Muscle layer of colon (tissue), 2 donors: ENCODE measurements at regions not wholly inside any gene's neighbourhood (a gene's known extent, or its start where the extent isn't known, plus 50 kb on each side); places are given as distances from the start of the nearest gene placed in this dataset.

Experiments
- H3K27ac ChIP-seq: one replicate; pipeline ENCODE4 v1.7.0; 2013; ENCODE audit warnings: low read depth, mild to moderate bottlenecking, low read length, moderate library complexity
- H3K27me3 ChIP-seq, 2 donors: one replicate each; pipeline ENCODE4 v1.7.0; 2013; ENCODE audit warnings: low read length in 2 of 2, mild to moderate bottlenecking in 2 of 2; ENCODE audit not compliant: insufficient read depth in 2 of 2, control insufficient read depth in 1 of 2
- H3K36me3 ChIP-seq: one replicate; pipeline ENCODE4 v1.7.0; 2013; ENCODE audit warnings: mild to moderate bottlenecking, low read length; ENCODE audit not compliant: insufficient read depth
- H3K4me1 ChIP-seq: one replicate; pipeline ENCODE4 v1.7.0; 2013; ENCODE audit warnings: mild to moderate bottlenecking, low read length; ENCODE audit not compliant: insufficient read depth
- H3K4me3 ChIP-seq, 2 donors: one replicate each; pipeline ENCODE4 v1.7.0; 2013; ENCODE audit warnings: low read length in 2 of 2, low read depth in 1 of 2, mild to moderate bottlenecking in 1 of 2, moderate library complexity in 1 of 2
- H3K9ac ChIP-seq: one replicate; pipeline ENCODE4 v1.7.0; 2013; ENCODE audit warnings: low read length
- H3K9me3 ChIP-seq: one replicate; pipeline ENCODE4 v1.7.0; 2013; ENCODE audit warnings: mild to moderate bottlenecking, low read length
- donor health status: abdominal sarcoma.
- donor health status: Adenocarcinoma of cecum.

DNA sequence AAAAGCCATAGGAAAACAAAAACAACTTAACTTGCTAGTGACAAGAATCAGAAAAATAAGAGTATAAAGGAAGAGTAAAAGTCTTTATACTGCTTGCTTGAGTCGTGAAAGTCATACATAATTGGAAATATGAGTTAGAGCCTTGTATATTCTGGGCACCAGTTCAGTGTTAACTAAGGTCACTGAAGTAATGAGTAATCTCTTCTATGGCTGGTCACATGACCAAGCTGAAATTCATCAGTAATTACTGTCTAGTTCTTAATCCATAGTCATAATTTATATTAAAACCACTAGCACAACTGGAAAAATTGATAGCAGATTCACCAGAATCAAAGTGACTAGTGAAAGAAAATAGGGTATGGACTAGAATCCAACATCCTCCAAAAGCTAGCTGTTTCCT lies 84.4 kb upstream of the SLC5A12 start:
- Histone ChIP-seq H3K9me3 (no peaks in the 10 kb centered on the region), H3K4me1 (peaks cover 8% of the 10 kb centered on the region), H3K27ac (no peak overlapping the region), H3K36me3 (no peaks in the 10 kb centered on the region), H3K4me3 (no peak overlapping the region), H3K9ac (no peak overlapping the region), H3K27me3 (no peaks in the 10 kb centered on the region)

DNA sequence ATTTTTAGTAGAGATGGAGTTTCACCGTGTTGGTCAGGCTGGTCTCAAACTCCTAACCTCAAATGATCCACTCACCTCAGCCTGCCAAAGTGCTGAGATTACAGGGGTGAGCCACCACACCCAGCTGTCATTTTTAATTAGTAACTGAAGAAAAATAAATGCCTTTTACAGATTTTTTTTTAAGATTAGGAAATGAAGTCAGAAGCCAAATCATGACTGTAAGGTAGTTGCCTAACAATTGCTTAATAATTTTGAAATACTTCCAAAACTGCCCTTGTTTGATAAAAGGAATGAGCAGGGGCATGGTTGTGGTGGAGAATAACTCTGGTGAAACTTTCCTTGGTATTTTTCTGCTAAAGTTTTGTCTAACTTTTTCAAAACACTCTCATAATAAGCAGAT lies 98.9 kb upstream of the SLC5A12 start:
- H3K27ac ChIP-seq, result no peak overlapping the region

DNA sequence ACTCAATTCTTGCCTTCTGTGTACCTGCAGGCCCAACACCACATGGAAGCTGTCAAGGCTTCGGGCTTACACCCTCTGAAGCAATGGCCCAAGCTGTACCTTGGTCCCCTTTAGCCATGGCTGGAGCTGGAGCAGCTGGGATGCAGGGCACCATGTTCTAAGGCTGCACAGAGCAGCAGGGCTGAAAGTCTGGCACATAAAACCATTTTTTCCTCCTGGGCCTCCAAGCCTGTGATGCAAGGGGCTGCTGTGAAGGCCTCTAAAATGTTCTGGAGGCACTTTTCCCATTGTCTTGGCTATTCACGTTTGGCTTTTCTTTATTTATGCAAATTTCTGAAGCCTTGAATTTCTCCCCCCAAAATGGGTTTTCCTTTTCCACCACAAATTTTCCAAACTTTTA lies 102.1 kb upstream of the SLC5A12 start:
- H3K9me3 ChIP-seq, result peaks cover 8% of the 10 kb centered on the region
- no peaks in the 10 kb centered on the region for H3K27me3 ChIP-seq
- H3K4me3 ChIP-seq, result no peak overlapping the region
- no peaks in the 10 kb centered on the region for H3K36me3 ChIP-seq
- no peak overlapping the region for H3K9ac ChIP-seq
- H3K27ac ChIP-seq, result no peak overlapping the region
- H3K4me1 ChIP-seq, result peaks cover 15% of the 10 kb centered on the region

More for the DNA sequence above, 98.9 kb upstream of the SLC5A12 start:
- H3K27me3 ChIP-seq, result no peaks in the 10 kb centered on the region
- H3K4me1 ChIP-seq, result no peaks in the 10 kb centered on the region
- no peak overlapping the region for H3K9ac ChIP-seq
- H3K4me3 ChIP-seq, result no peak overlapping the region
- no peaks in the 10 kb centered on the region for H3K36me3 ChIP-seq
- peaks cover 8% of the 10 kb centered on the region for H3K9me3 ChIP-seq

DNA sequence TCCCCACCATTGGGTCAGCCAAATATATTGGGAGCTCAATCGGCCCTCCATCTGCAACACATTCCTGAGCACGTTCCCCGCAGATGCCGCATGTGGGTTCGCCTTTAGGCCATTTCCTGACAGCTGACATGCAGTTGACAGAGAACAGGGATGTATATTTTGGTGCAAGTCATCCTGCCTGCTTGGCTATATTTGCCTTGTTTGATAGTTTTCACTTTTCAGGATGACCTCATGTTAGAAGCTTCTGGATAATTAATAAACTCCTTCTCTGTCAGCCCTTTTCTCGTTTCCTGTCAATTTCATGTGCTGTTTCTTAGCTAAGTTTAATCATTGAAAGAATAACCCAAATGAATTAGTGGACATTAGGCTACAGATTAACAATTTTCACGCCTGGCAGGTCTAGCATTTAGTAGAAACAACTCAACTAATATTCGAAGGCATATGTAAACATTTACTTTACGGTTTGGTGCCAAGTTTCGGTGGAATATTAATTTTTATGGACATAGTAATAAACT lies 105.8 kb upstream of the SLC5A12 start:
- Histone ChIP-seq H3K4me1 (peaks cover 21% of the 10 kb centered on the region), H3K27me3 (no peaks in the 10 kb centered on the region), H3K4me3 (peak overlapping the region in 1 of 2 donors; percentile 0), H3K9me3 (peaks cover 8% of the 10 kb centered on the region), H3K36me3 (no peaks in the 10 kb centered on the region), H3K9ac (no peak overlapping the region), H3K27ac (peak overlapping the region; percentile 28)

DNA sequence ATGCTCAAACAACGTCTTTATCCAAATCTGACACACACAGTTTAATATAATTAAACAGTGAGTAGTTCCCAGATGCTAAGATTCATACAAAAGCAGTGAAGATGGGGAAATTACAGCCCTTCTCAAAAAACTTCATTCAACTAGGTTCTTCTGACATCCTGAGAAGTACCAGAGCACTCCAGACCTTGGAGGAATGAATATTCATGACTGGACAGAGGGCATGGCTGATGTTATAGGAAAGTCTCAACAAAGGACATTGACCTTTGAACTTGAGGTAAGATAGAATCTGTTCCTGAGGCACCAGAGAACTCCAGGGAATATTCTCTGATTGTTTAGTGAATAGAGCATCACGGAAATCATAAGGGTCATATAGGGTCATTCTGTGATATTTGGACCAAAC lies 106.4 kb upstream of the SLC5A12 start:
- peaks cover 7% of the 10 kb centered on the region for H3K9me3 ChIP-seq
- H3K4me3 ChIP-seq, result no peak overlapping the region
- H3K9ac ChIP-seq, result no peak overlapping the region
- H3K27me3 ChIP-seq, result no peaks in the 10 kb centered on the region
- no peaks in the 10 kb centered on the region for H3K36me3 ChIP-seq
- peaks cover 21% of the 10 kb centered on the region for H3K4me1 ChIP-seq
- peak overlapping the region; percentile 28 for H3K27ac ChIP-seq

DNA sequence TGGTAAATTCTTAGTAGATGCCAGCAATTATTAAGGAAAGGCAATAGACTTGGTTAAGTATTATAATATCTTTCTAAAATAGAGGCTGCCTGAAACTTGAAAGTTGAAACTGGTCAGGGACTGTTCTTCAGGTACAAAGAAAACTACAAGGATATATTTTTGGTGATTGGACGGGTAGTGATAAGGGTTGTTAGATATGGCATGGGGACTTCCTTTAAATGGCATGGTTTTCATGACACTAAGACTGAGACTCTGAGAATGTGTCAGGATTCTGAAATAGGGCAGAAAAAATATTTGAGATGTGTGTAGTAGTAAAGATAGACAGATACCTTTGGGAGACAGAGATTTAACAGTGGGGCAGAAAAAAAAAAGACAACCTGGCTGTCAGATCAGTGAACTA lies 108.4 kb upstream of the SLC5A12 start:
- Histone ChIP-seq H3K9me3 (no peaks in the 10 kb centered on the region), H3K27me3 (no peaks in the 10 kb centered on the region), H3K4me3 (no peak overlapping the region), H3K36me3 (no peaks in the 10 kb centered on the region), H3K27ac (no peak overlapping the region), H3K4me1 (peaks cover 21% of the 10 kb centered on the region), H3K9ac (no peak overlapping the region)

DNA sequence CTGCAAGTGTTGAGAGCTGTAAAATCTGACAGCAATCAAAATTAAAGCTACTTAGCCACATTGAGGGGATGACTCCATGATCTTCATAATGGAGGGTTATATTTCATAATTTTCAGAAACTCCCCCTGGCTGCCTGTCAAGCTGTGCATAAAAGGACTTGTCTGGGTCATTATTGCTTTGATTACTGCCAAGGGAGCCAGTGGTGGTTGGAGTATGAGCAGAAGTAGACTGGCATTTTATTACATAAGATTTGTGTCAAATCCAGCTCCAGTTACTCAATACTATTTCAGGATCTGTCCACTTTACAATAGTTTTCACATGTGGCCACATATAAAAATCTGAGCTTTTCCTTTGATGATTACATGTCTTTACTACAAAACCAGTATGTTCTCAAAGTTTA lies 108.9 kb upstream of the SLC5A12 start:
- no peak overlapping the region for H3K27ac ChIP-seq
- no peaks in the 10 kb centered on the region for H3K27me3 ChIP-seq
- H3K9me3 ChIP-seq, result no peaks in the 10 kb centered on the region
- H3K4me1 ChIP-seq, result peaks cover 21% of the 10 kb centered on the region
- H3K36me3 ChIP-seq, result no peaks in the 10 kb centered on the region
- H3K9ac ChIP-seq, result no peak overlapping the region
- H3K4me3 ChIP-seq, result no peak overlapping the region

DNA sequence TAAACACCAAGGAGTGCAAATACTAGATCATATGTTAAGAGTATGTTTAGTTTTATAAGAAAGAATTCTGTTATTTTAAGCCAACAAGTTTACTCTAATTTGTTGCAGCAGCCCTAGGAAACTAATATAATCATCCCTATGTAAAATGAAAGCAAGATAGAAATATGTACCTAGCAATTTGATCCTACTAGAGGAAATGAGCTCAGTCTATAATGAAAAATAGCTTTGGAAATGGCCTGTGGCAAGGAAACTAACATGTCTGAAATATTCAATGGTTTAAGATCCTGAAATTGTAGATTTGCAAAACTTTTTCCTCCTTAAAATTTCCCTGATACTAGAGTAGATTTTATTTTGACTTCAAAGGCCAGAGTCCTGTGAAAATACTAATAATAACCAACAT lies 112.7 kb upstream of the SLC5A12 start:
- H3K9ac ChIP-seq, result no peak overlapping the region
- peaks cover 6% of the 10 kb centered on the region for H3K4me1 ChIP-seq
- H3K27me3 ChIP-seq, result no peaks in the 10 kb centered on the region
- H3K27ac ChIP-seq, result no peak overlapping the region
- H3K9me3 ChIP-seq, result no peaks in the 10 kb centered on the region
- no peaks in the 10 kb centered on the region for H3K36me3 ChIP-seq
- no peak overlapping the region for H3K4me3 ChIP-seq

DNA sequence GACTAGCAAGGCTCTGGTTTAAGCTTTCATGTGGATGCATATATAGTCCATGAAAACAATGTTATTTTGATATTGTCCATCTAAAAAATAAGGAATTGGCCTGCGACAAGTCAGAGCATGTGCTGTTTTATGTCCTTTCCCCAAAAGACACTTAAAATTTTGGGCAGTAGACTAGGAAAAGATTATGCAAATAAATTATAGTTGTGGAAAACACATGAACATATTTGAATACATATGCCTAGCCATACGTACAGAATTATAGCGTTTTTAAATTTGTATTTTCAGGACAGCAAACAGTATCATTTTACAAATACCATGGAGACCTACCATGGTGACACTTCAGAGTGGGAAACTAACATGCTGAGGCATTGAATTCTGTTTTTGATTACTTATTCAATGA lies 113.8 kb upstream of the SLC5A12 start:
- no peak overlapping the region for H3K9ac ChIP-seq
- H3K4me3 ChIP-seq, result no peak overlapping the region
- no peak overlapping the region for H3K27ac ChIP-seq
- H3K36me3 ChIP-seq, result no peaks in the 10 kb centered on the region
- no peaks in the 10 kb centered on the region for H3K9me3 ChIP-seq
- no peaks in the 10 kb centered on the region for H3K27me3 ChIP-seq
- peaks cover 1% of the 10 kb centered on the region for H3K4me1 ChIP-seq

DNA sequence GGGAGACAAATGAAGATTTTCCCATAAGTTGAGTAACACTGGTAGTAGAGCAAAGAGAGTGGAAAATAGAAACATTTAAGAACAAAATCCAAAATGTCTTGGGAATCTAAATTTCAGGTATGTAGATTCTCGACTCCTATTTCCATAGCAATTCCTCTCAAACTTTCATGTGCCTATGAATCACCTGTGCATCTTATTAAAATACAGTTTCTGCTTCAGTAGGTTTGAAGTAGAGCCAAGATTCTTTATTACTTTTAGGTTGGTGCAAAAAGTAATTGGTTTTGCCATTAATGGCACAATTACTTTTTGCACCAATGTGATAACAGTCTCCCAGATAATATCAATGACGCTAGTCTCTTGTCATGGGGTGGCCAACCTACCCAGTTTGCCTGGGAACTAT lies 115.3 kb upstream of the SLC5A12 start:
- Histone ChIP-seq H3K4me3 (no peak overlapping the region), H3K9me3 (no peaks in the 10 kb centered on the region), H3K4me1 (peaks cover 8% of the 10 kb centered on the region), H3K36me3 (no peaks in the 10 kb centered on the region), H3K27me3 (no peaks in the 10 kb centered on the region), H3K27ac (no peak overlapping the region), H3K9ac (no peak overlapping the region)

DNA sequence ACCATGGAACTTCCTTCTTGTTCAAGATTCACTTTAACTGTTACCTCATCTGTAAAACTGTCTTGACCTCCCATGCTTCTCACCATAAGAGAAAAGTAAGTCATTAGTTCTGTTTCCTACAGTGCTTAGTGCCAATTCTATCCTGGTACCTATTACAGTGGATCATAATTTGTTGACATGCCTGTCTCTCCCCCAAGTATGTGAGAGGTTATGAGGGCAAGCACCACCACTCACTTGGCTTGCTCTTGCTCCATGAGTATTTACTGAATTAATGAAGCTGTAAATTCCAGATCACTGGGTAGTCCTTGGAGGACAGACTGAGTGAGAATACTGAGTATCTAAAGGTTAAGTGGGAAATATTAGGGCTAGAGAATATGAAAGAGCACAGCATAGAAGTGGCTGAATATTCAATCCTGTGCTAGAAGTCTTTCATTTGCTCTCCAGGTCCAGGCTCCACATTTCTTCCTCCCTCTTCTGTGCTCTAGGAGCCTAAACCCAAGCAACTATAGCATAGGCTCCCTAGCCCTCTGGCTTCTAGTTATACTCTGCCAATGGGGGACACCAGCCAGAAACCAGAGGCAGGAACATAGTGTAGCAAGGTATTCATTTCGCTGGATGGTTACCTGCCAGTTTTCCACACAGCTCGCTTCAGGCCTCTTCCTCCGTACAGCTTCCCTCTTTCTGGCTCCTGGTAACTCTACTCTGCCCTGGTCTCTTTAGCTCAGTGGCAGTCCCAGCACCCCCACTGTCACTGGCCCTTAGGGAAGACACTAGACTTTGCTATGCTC lies 118.2 kb upstream of the SLC5A12 start:
- Histone ChIP-seq H3K4me3 (no peak overlapping the region), H3K27me3 (no peaks in the 10 kb centered on the region), H3K36me3 (no peaks in the 10 kb centered on the region), H3K4me1 (peaks cover 24% of the 10 kb centered on the region), H3K27ac (no peak overlapping the region), H3K9ac (no peak overlapping the region), H3K9me3 (no peaks in the 10 kb centered on the region)
